Memory B cell (primary cell): ENCODE measurements at regions not wholly inside any gene's neighbourhood (a gene's known extent, or its start where the extent isn't known, plus 50 kb on each side); places are given as distances from the start of the nearest gene placed in this dataset.

Experiments used
- ATAC-seq: fragments of 150-1000 bp; cut with Tn5 transposase; 2 replicates; pipeline ENCODE4 v1.10.0; 2021; ENCODE audit warnings: low read depth, mild to moderate bottlenecking, moderate library complexity
- DNase-seq, 2 donors: peaks; one replicate each; pipeline ENCODE4 v3.0.0; 2022; ENCODE audit warnings: low spot score in 2 of 2
- H3K27ac Mint-ChIP-seq: one replicate; pipeline ENCODE4 v1.8.0; 2022; ENCODE audit warnings: mild to moderate bottlenecking, moderate library complexity, mixed read lengths
- H3K27me3 Mint-ChIP-seq: one replicate; pipeline ENCODE4 v1.8.0; 2022; ENCODE audit warnings: mixed read lengths
- H3K36me3 Mint-ChIP-seq: one replicate; pipeline ENCODE4 v1.8.0; 2022; ENCODE audit warnings: mild to moderate bottlenecking, mixed read lengths
- H3K4me1 Mint-ChIP-seq: one replicate; pipeline ENCODE4 v1.8.0; 2022; ENCODE audit warnings: mixed read lengths
- H3K4me3 Mint-ChIP-seq: one replicate; pipeline ENCODE4 v1.8.0; 2022; ENCODE audit warnings: mild to moderate bottlenecking, moderate library complexity, mixed read lengths
- H3K9me3 Mint-ChIP-seq: one replicate; pipeline ENCODE4 v1.8.0; 2022; ENCODE audit warnings: mixed read lengths

DNA sequence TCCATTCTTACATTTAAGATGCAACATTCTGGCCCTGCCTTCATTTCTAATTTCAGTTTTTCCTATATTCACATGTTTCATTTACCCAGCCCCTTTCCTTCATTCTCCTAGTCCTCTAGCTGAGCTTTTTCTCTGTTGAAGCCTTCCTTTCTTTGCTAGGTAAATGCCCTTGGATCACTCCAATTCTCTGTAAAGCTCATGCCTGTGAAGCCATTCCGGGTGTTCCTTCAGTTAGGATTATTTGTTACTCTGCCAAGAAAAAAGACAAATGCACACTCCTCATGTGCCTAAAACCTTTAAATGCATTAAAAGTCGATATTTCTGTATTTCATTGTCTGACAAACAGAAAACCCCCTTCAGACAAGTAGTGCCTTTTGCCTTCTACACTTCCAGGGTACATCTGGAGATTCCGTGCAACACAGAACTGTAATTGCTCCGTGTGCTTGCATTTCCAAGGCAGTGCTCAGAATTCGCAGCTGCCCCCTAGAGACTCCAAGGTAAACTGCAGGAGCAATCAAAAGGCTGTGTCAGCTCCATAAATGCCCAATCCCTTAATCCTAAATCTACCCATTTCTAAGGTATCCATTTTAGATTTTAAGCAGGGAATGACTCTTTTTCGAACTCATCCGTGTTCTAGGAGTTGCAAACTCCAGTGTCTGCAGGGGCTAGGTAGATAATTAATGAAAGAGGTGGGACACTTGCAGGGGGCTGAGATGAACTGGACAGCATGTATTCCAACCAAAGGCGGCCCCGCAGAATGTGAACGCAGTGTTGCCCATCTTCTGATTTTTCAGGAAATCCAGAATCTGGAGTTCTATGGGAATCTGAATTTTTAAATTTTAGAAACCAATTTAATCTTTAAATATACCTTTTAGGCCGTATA is 320.2 kb downstream of the GRIN2B start:
- ATAC-seq (peak; percentile 53), DNase-seq (peak; percentile 18 to 27)
- H3K27me3 Mint-ChIP-seq, result peaks cover 3% of the 10 kb centered on the region
- no peaks in the 10 kb centered on the region for H3K9me3 Mint-ChIP-seq
- peaks cover 5% of the 10 kb centered on the region for H3K4me1 Mint-ChIP-seq
- H3K4me3 Mint-ChIP-seq, result no peak overlapping the region
- no peaks in the 10 kb centered on the region for H3K36me3 Mint-ChIP-seq
- no peak overlapping the region for H3K27ac Mint-ChIP-seq

DNA sequence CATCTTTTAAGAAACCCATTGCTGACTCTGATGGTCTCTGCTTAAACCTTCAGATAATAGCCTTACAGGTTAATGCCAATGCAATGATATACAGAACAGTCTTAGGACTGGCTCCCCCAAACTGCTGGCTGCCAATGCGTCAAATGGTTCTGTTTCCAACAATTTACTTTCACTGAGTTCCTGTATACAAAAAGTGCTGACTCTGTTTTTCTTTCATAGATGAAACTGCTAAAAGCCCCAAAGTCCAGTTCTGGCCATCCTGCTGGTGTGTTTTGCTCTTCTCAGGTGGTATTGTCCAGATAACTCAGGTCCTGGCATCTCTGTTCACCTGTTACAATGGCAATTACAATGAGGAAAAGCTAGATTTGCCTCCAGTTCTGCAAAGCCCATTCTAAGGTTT is 326.9 kb downstream of the GRIN2B start:
- DNase-seq, result no peak
- peaks cover 5% of the 10 kb centered on the region for H3K4me1 Mint-ChIP-seq
- no peak overlapping the region for H3K27ac Mint-ChIP-seq
- no peaks in the 10 kb centered on the region for H3K36me3 Mint-ChIP-seq
- no peak overlapping the region for H3K4me3 Mint-ChIP-seq
- H3K9me3 Mint-ChIP-seq, result no peaks in the 10 kb centered on the region
- H3K27me3 Mint-ChIP-seq, result peaks cover 3% of the 10 kb centered on the region
- ATAC-seq, result no peak

DNA sequence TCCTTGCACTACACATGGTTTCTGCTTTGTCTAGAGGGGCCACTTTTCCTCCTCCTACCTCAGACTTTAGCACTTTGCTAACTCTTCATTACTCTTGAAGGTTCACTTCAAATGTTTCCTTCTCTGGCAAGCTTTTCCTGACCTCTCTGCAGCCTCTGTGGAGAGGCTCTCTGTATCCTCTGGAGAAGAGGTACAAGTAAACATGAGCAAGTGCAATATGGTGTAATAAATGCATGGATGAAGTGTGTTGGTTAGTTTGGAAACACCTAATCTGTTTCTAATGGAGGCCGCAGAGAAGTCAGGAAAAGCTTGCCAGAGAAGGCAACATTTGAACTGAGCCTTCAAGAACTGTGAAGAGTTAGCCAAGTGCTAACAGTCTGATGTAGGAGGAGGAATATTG is 329.3 kb downstream of the GRIN2B start:
- Mint-ChIP-seq H3K27ac (no peak overlapping the region), H3K4me1 (peaks cover 3% of the 10 kb centered on the region), H3K27me3 (no peaks in the 10 kb centered on the region), H3K36me3 (no peaks in the 10 kb centered on the region), H3K9me3 (no peaks in the 10 kb centered on the region), H3K4me3 (no peak overlapping the region)
- ATAC-seq (no peak), DNase-seq (no peak)

DNA sequence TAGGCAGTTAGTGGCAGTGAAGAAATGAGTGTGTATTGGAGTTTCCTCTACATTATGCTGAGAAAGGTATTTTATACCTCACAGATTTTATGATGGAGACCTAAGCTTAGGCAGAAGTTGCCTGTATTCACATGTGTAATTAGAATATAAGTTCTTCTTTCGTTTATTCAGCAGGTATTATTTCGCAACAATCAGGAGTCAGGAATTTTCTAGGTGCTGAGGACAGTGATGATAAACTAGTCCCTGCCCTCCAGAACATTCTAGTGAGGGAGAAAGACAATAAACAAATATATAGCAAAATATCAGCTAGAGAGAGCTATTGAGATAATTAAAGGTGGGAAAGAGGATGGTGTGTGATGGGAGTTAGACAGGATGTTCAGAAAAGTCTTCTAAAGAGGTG is 345.7 kb downstream of the GRIN2B start:
- H3K9me3 Mint-ChIP-seq, result no peaks in the 10 kb centered on the region
- H3K27me3 Mint-ChIP-seq, result peaks cover 2% of the 10 kb centered on the region
- no peak for ATAC-seq
- no peaks in the 10 kb centered on the region for H3K36me3 Mint-ChIP-seq
- H3K4me1 Mint-ChIP-seq, result no peaks in the 10 kb centered on the region
- DNase-seq, result no peak
- H3K27ac Mint-ChIP-seq, result no peak overlapping the region
- H3K4me3 Mint-ChIP-seq, result no peak overlapping the region

DNA sequence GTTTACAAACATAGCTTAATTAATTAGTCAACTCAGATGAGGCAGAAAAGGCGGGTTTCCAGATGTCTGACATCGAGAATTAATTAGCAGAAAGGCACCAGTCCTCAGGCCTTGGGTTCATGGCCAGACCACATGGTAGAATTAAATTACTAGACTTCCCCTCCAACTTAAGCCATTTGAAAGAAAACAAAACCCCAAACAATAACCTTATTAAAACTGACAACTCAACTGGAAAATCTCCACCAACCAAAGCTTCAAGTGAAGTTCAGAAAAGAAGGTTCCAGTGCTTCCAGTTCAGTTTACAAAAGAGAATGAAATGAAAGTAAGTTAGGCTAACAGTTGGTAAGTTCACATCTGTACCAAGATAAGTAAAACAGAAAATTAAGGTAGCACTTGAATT is 349.5 kb downstream of the GRIN2B start:
- no peaks in the 10 kb centered on the region for H3K9me3 Mint-ChIP-seq
- ATAC-seq, result no peak

DNA sequence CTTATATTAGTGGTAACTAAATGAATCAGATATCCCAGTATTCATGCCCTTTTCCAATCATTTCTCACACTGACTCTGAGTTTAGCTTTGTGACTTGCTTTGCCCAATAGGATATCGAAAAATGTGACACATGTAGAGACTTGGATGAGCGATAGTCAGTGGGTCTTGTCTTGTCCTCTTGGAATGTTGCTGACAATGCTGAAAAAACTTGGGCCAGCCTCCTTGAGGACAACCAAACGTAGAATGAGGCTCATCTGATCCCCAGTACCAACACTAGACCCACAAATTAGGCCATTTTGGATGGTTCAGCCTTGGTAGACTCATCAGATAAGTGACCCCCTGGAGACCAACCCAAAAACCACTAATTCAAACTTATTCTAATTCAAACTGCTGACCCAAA is 351.0 kb downstream of the GRIN2B start:
- DNase-seq, result no peak
- ATAC-seq, result no peak
- Mint-ChIP-seq H3K27ac (no peak overlapping the region), H3K27me3 (peaks cover 3% of the 10 kb centered on the region), H3K36me3 (no peaks in the 10 kb centered on the region), H3K9me3 (no peaks in the 10 kb centered on the region), H3K4me1 (no peaks in the 10 kb centered on the region), H3K4me3 (no peak overlapping the region)

More for the DNA sequence above, 349.5 kb downstream of the GRIN2B start:
- no peak overlapping the region for H3K27ac Mint-ChIP-seq
- H3K36me3 Mint-ChIP-seq, result no peaks in the 10 kb centered on the region
- no peak for DNase-seq
- no peak overlapping the region for H3K4me3 Mint-ChIP-seq
- peaks cover 3% of the 10 kb centered on the region for H3K27me3 Mint-ChIP-seq
- no peaks in the 10 kb centered on the region for H3K4me1 Mint-ChIP-seq

DNA sequence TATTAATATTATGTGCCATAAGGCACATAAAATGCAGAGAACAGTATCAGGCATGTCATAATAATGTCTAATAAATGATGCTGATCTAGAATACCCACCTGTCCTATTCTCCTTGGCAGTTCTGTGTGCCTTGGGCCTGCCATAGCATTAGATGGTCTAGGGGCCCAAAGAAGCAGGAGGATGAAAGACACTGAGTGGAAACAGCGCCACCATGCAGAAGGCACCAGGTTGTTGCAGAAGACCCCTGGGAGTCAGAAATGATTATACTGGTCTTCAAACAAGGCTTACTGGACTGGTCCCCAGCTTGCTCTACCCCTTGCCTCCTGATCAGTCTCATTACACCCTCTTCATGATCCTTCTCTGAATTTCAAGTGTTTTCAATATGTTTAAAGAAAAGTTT is 353.3 kb downstream of the GRIN2B start:
- Mint-ChIP-seq H3K4me1 (no peaks in the 10 kb centered on the region), H3K27ac (no peak overlapping the region), H3K4me3 (no peak overlapping the region), H3K36me3 (no peaks in the 10 kb centered on the region), H3K9me3 (no peaks in the 10 kb centered on the region), H3K27me3 (peaks cover 3% of the 10 kb centered on the region)
- ATAC-seq, result no peak
- DNase-seq, result no peak

DNA sequence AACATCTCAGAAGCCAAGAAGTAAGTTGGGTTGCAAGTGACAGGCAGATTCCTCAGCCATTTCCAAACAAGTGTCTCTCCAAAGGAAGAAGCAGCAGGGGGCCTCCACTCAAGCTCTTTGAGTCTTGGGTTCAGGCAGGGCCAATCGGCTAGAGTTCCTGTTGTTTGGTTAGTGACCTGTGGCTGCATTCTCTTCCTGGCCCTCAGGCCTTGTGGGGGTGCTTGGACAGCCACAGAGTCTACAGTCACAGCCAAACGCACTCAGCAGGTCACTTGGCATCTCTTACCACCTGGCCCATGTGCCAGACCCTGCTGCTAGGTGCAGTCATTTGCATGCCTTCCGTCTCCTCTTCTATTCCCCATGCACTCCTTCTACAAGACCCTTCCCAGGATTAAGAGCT is 353.9 kb downstream of the GRIN2B start:
- H3K9me3 Mint-ChIP-seq, result no peaks in the 10 kb centered on the region
- H3K4me3 Mint-ChIP-seq, result no peak overlapping the region
- DNase-seq (no peak), ATAC-seq (no peak)
- no peaks in the 10 kb centered on the region for H3K36me3 Mint-ChIP-seq
- H3K27ac Mint-ChIP-seq, result no peak overlapping the region
- H3K4me1 Mint-ChIP-seq, result no peaks in the 10 kb centered on the region
- H3K27me3 Mint-ChIP-seq, result peaks cover 3% of the 10 kb centered on the region

DNA sequence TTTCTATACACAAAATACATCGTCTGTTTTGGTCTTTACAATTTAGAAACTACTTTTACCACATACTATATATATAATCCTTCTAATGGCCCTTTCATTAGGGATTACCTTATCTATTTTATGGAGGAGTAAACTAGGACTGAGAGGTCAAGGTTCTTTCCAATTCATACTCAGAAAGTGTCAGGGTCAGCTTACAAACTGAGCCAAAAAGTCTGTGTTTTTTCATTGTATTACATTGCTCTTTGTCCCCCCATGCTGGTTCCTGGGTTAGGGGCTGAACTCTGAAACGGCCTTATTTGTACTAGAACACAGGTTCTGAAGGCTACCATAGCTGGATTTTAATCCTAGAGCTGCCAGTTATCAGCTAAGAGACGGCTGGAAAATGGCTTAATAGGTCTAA is 368.1 kb downstream of the GRIN2B start:
- Mint-ChIP-seq H3K9me3 (no peaks in the 10 kb centered on the region), H3K4me3 (no peak overlapping the region), H3K36me3 (no peaks in the 10 kb centered on the region), H3K4me1 (no peaks in the 10 kb centered on the region), H3K27ac (no peak overlapping the region), H3K27me3 (no peaks in the 10 kb centered on the region)
- ATAC-seq (no peak), DNase-seq (no peak)

DNA sequence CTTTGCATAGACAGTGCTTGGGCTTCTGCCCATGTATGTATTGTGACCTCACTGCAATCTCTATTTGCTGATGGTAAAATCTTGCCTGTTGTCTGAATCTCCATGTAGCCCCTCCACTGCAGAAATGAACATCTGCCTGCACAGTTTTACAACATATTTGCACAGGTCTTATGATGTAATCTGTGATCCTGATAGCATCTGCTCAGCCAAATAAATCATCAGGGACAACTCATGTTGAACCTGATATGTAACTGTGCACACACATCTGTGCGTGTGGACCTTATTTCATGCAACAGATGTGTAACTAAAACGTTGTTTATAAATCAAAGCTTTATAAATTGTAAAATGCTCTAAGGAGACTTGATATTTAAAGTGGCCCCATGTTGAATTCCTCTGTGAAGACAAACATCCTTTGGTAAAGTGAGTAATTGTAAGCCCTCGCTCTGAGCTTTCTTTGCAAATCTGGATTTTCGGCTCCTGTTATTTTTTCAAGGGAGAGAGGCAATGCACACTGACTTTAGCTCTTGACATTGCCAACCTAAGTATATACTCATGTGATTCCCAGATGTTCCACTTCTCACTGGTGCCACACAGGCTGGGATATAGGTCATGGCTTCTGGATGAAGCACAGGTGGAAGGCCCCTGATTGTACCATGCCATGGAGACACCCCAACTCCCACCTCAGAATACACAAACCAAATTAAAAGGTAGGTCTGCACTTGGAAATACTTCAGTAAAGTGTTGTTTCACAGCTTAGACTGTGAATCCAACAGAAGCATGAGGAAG is 371.3 kb downstream of the GRIN2B start:
- Mint-ChIP-seq H3K9me3 (no peaks in the 10 kb centered on the region), H3K36me3 (no peaks in the 10 kb centered on the region), H3K27me3 (no peaks in the 10 kb centered on the region), H3K27ac (no peak overlapping the region), H3K4me3 (no peak overlapping the region), H3K4me1 (peaks cover 2% of the 10 kb centered on the region)
- ATAC-seq (no peak), DNase-seq (no peak)

DNA sequence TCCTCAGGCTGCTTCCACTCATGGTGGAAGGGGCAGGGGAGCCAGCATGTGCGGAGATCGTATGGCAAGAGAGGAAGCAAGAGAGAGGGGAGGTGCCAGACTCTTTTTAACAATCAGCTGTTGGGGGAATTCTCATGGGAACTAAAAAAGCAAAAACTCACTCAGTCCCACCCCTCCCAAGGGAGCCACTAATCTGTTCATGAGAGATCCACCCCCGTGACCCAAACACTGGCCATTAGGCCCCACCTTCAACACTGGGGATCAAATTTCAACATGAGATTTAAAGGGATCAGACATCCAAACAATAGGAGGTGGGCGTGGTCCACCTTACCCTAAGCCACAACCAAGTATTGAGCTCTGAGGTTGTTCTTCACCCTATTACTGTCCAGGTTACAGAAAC is 375.1 kb downstream of the GRIN2B start:
- H3K36me3 Mint-ChIP-seq, result no peaks in the 10 kb centered on the region
- DNase-seq (no peak), ATAC-seq (no peak)
- no peak overlapping the region for H3K4me3 Mint-ChIP-seq
- peaks cover 2% of the 10 kb centered on the region for H3K4me1 Mint-ChIP-seq
- H3K9me3 Mint-ChIP-seq, result no peaks in the 10 kb centered on the region
- H3K27ac Mint-ChIP-seq, result no peak overlapping the region
- H3K27me3 Mint-ChIP-seq, result no peaks in the 10 kb centered on the region

DNA sequence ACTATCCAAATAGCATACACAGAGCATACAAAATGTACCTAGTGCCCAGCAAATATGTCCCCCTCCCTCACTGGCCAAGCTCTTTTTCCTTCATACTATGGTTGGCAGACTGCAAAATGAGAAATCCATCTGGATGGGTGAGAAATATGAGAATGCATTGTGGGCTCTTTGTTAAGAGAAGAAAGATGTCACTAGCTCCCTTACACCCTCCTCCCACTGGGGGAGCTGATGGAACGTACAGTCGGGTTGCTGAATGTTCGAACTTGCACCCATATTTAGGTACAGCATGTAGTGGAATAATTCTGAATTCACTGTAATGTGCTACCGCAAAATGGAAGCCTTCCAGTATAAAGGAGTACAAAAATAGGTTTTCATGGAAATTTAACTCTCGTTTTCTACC is 377.4 kb downstream of the GRIN2B start:
- Mint-ChIP-seq H3K27ac (no peak overlapping the region), H3K4me1 (peaks cover 4% of the 10 kb centered on the region), H3K4me3 (no peak overlapping the region), H3K9me3 (no peaks in the 10 kb centered on the region), H3K27me3 (no peaks in the 10 kb centered on the region), H3K36me3 (no peaks in the 10 kb centered on the region)
- DNase-seq (no peak), ATAC-seq (no peak)

DNA sequence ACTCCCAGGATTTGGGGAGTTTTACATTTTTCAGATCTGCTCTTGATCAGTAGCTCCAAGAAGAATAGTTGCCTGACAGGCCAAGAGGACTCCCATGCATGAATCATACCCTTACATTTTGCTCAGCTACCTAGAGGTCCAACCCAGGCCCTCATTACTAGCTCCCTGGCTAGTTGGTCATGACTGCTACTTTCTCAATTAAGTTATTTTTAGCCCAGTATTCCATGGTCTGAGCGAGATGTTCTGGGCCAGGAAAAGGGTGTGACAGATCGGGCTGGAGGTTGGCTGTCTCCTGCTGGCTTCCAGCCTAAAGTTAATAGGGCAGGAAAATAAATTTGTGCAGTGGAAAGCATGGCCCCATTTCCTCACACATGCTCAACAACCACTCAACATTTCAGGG is 379.2 kb downstream of the GRIN2B start:
- Mint-ChIP-seq H3K36me3 (no peaks in the 10 kb centered on the region), H3K4me1 (peaks cover 4% of the 10 kb centered on the region), H3K27me3 (no peaks in the 10 kb centered on the region), H3K4me3 (no peak overlapping the region), H3K27ac (no peak overlapping the region), H3K9me3 (no peaks in the 10 kb centered on the region)
- ATAC-seq, result no peak
- DNase-seq, result no peak

DNA sequence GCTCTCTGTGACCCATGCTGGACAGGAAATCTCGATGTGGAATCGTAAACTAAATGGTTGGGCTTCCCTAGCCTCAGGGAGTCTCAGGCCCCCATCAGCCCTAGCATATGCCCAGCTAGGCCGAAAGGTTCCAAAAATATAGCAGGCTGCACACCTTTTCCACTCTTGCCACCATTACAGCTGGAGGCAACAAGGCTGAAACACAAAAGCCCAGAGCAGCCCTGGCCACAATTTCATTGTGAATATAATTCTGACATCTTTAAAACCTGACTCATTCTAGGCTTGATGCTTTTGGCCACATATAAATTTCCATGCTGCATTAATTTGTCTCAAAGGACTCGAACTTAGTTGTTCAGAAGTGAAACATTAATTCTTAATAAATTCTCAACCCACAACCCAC is 382.2 kb downstream of the GRIN2B start:
- H3K4me3 Mint-ChIP-seq, result no peak overlapping the region
- ATAC-seq (no peak), DNase-seq (no peak)
- no peaks in the 10 kb centered on the region for H3K27me3 Mint-ChIP-seq
- peaks cover 2% of the 10 kb centered on the region for H3K4me1 Mint-ChIP-seq
- H3K36me3 Mint-ChIP-seq, result no peaks in the 10 kb centered on the region
- H3K9me3 Mint-ChIP-seq, result no peaks in the 10 kb centered on the region
- no peak overlapping the region for H3K27ac Mint-ChIP-seq
